RKO (cell line): ENCODE measurements at regions not wholly inside any gene's neighbourhood (a gene's known extent, or its start where the extent isn't known, plus 50 kb on each side); places are given as distances from the start of the nearest gene placed in this dataset.
A peak's percentile ranks its signal among the peaks of the same experiment; 100 is the strongest.

ENCODE experiments used
- DNase-seq: peaks from one replicate; pipeline ENCODE4 v3.0.0-alpha.2; 2016; ENCODE audit warnings: low spot score

- DNase-seq = peak; percentile 40
Measured at GRCh38 chr21:25329227-25329825, 278.0 kb downstream of the MRPL39 start.

- DNase-seq = no peak
Measured at GRCh38 chr21:25328736-25329135, 278.5 kb downstream of the MRPL39 start.

GRCh38 chr21:25326181-25326580, 281.1 kb downstream of the MRPL39 start:
- no peak for DNase-seq

GRCh38 chr21:25324666-25325065, 282.6 kb downstream of the MRPL39 start:
- DNase-seq = no peak

- no peak for DNase-seq
Measured at GRCh38 chr21:25323356-25323949, 283.8 kb downstream of the MRPL39 start.

- DNase-seq = no peak
Measured at GRCh38 chr21:25314247-25314646, 293.0 kb downstream of the MRPL39 start.

GRCh38 chr21:25313829-25314228, 293.5 kb downstream of the MRPL39 start:
- DNase-seq = peak; percentile 16

GRCh38 chr21:25307489-25307888, 299.8 kb downstream of the MRPL39 start:
- no peak for DNase-seq

- no peak for DNase-seq
Measured at GRCh38 chr21:25304611-25305010, 302.7 kb downstream of the MRPL39 start.

- DNase-seq = no peak
Measured at GRCh38 chr21:25300632-25301031, 306.6 kb downstream of the MRPL39 start.

- no peak for DNase-seq
Measured at GRCh38 chr21:25298512-25299491, 308.5 kb downstream of the MRPL39 start.

- no peak for DNase-seq
Measured at GRCh38 chr21:25297117-25297516, 310.2 kb downstream of the MRPL39 start.

GRCh38 chr21:25296252-25296651, 311.0 kb downstream of the MRPL39 start:
- no peak for DNase-seq

GRCh38 chr21:25292396-25292795, 314.9 kb downstream of the MRPL39 start:
- no peak for DNase-seq

GRCh38 chr21:25283720-25284119, 323.6 kb downstream of the MRPL39 start:
- peak; percentile 64 for DNase-seq

GRCh38 chr21:25281134-25281533, 326.1 kb downstream of the MRPL39 start:
- no peak for DNase-seq

- no peak for DNase-seq
Measured at GRCh38 chr21:25280061-25280460, 327.2 kb downstream of the MRPL39 start.

GRCh38 chr21:25273959-25274358, 333.3 kb downstream of the MRPL39 start:
- DNase-seq = no peak

- no peak for DNase-seq
Measured at GRCh38 chr21:25254491-25255174, 352.6 kb downstream of the MRPL39 start.

- DNase-seq = no peak
Measured at GRCh38 chr21:25246546-25246945, 360.7 kb downstream of the MRPL39 start.

GRCh38 chr21:25244735-25245134, 362.5 kb downstream of the MRPL39 start:
- no peak for DNase-seq

- no peak for DNase-seq
Measured at GRCh38 chr21:25243808-25244207, 363.5 kb downstream of the MRPL39 start.
